Natural killer cell (primary cell): ENCODE measurements at regions not wholly inside any gene's neighbourhood (a gene's known extent, or its start where the extent isn't known, plus 50 kb on each side); places are given as distances from the start of the nearest gene placed in this dataset.

Experiments used
- ATAC-seq, 3 donors: fragments of 150-1000 bp in 2 of 3; fragments of 200-7000 bp in 1 of 3; cut with Tn5 transposase; 1 replicate in 1 of 3; 2 replicates in 2 of 3; pipeline ENCODE4 v1.10.0; 2021; ENCODE audit warnings: mild to moderate bottlenecking in 2 of 3, moderate library complexity in 2 of 3
- DNase-seq, 2 donors: peaks; one replicate each; pipeline versions ENCODE4 v3.0.0 to v3.0.0-alpha.2; 2013 to 2021; ENCODE audit warnings: mixed read lengths in 1 of 2
- H3K27ac ChIP-seq: one replicate; pipeline ENCODE4 v1.5.1; 2013; ENCODE audit warnings: mild to moderate bottlenecking, low read length
- H3K27me3 ChIP-seq: one replicate; pipeline ENCODE4 v1.6.1; 2013; ENCODE audit warnings: low read length; ENCODE audit not compliant: control insufficient read depth, insufficient read depth
- H3K36me3 ChIP-seq: one replicate; pipeline ENCODE4 v1.6.1; 2013; ENCODE audit warnings: low read length; ENCODE audit not compliant: control insufficient read depth, insufficient read depth
- H3K4me1 ChIP-seq: one replicate; pipeline ENCODE4 v1.6.1; 2013; ENCODE audit warnings: low read length; ENCODE audit not compliant: control insufficient read depth, insufficient read depth
- H3K4me3 ChIP-seq: one replicate; pipeline ENCODE4 v1.5.1; 2013; ENCODE audit warnings: low read length
- H3K9me3 ChIP-seq: one replicate; pipeline ENCODE4 v1.6.1; 2013; ENCODE audit warnings: low read length; ENCODE audit not compliant: control insufficient read depth, insufficient read depth
- H3K27ac Mint-ChIP-seq, 2 donors: one replicate each; pipeline ENCODE4 v1.8.0; 2022; ENCODE audit warnings: mild to moderate bottlenecking in 2 of 2, mixed read lengths in 2 of 2, moderate library complexity in 1 of 2
- H3K27me3 Mint-ChIP-seq, 2 donors: one replicate each; pipeline ENCODE4 v1.8.0; 2022; ENCODE audit warnings: low read depth in 2 of 2, mixed read lengths in 2 of 2
- H3K36me3 Mint-ChIP-seq: one replicate; pipeline ENCODE4 v1.8.0; 2022; ENCODE audit warnings: mixed read lengths
- H3K4me1 Mint-ChIP-seq, 2 donors: one replicate each; pipeline ENCODE4 v1.8.0; 2022; ENCODE audit warnings: mixed read lengths in 2 of 2
- H3K4me3 Mint-ChIP-seq: one replicate; pipeline ENCODE4 v1.8.0; 2022; ENCODE audit warnings: mild to moderate bottlenecking, moderate library complexity, mixed read lengths
- H3K9me3 Mint-ChIP-seq, 2 donors: one replicate each; pipeline ENCODE4 v1.8.0; 2022; ENCODE audit warnings: mixed read lengths in 2 of 2
- WGBS: methylation state at CpG from one replicate; pipeline ENCODE4 v1.1.7; 2013; ENCODE audit warnings: missing lambda C conversion rate; ENCODE audit not compliant: insufficient coverage; 5-methylcytosine and 5-hydroxymethylcytosine counted together
- intact Hi-C: fragments of 100-400 bp; cut with micrococcal nuclease; formaldehyde crosslinking; loops from one replicate; pipeline ENCODE4 v1.14.2; 2022
- TF ChIP-seq, protein P1 (sequence below): fragments of 200-600 bp; IDR thresholded peaks from one replicate; pipeline ENCODE4 v1.8.0; 2022; ENCODE audit warnings: antibody characterized with exemption

DNA sequence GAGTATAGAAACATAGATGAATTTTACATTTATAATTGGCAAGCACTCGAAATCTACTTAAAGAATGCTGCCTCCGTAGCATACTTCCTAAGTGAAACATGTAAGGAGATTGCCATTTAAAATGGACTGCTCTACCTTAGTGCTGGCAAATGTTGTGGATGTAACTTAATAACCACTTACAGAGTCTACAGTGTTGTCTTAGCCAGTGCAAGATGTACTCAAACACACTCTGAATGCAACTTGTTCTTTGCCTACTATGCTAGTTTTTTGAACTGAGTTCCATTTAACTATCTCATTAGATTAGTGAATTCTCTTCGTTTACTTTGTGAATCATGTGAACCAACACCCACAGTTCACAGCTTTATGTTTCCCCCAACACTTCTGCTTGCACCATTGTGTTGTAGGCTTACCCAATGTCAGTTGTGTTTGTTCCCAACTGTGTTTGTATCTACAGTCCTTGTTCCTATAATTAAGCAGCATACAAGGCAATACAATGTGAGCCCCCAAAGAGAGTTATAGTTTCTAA lies 345.5 kb upstream of the LYPLAL1 start:
- H3K27me3 Mint-ChIP-seq: no peaks in the 10 kb centered on the region
- H3K36me3 ChIP-seq: no peaks in the 10 kb centered on the region
- no peak overlapping the region for H3K27ac ChIP-seq
- H3K4me3 Mint-ChIP-seq: no peak overlapping the region
- H3K9me3 ChIP-seq: no peaks in the 10 kb centered on the region
- DNase-seq (no peak), ATAC-seq (no peak)
- H3K4me1 ChIP-seq: no peaks in the 10 kb centered on the region
- TF ChIP-seq, protein P1, sequence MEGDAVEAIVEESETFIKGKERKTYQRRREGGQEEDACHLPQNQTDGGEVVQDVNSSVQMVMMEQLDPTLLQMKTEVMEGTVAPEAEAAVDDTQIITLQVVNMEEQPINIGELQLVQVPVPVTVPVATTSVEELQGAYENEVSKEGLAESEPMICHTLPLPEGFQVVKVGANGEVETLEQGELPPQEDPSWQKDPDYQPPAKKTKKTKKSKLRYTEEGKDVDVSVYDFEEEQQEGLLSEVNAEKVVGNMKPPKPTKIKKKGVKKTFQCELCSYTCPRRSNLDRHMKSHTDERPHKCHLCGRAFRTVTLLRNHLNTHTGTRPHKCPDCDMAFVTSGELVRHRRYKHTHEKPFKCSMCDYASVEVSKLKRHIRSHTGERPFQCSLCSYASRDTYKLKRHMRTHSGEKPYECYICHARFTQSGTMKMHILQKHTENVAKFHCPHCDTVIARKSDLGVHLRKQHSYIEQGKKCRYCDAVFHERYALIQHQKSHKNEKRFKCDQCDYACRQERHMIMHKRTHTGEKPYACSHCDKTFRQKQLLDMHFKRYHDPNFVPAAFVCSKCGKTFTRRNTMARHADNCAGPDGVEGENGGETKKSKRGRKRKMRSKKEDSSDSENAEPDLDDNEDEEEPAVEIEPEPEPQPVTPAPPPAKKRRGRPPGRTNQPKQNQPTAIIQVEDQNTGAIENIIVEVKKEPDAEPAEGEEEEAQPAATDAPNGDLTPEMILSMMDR: no peak
- WGBS: 76% methylated on average over 3 of the region's 3 CpGs
- intact Hi-C loops: no loop called here
- no peaks in the 10 kb centered on the region for H3K4me1 Mint-ChIP-seq
- H3K9me3 Mint-ChIP-seq: peaks cover 13 to 17% of the 10 kb centered on the region in 2 donors
- H3K36me3 Mint-ChIP-seq: no peaks in the 10 kb centered on the region
- H3K27me3 ChIP-seq: no peaks in the 10 kb centered on the region
- no peak overlapping the region for H3K27ac Mint-ChIP-seq
- no peak overlapping the region for H3K4me3 ChIP-seq

DNA sequence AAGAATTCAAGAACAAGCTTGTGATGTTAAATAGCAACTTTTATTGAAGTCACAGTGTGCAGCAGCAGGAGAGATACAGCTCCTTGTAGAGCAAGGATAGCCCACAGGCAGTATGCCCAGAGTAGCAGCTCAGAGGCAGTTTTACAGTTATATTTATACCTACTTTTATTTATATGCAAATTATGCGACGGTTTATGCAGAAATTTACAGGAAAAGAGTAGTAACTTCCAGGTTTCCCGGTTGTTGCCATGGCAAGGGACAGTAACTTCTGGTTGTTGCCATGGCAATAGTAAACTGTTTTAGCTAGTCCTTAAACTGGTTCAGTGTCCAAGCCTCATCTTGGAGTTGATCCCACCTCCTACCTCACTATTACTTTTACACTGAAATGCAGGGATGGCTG lies 344.6 kb upstream of the LYPLAL1 start:
- H3K4me3 ChIP-seq: no peak overlapping the region
- no peak for ATAC-seq
- TF ChIP-seq, protein P1: no peak
- H3K27ac ChIP-seq: no peak overlapping the region
- H3K36me3 ChIP-seq: no peaks in the 10 kb centered on the region
- Mint-ChIP-seq H3K36me3 (no peaks in the 10 kb centered on the region), H3K27ac (no peak overlapping the region), H3K27me3 (no peaks in the 10 kb centered on the region), H3K4me1 (no peaks in the 10 kb centered on the region), H3K4me3 (no peak overlapping the region), H3K9me3 (peaks cover 15% of the 10 kb centered on the region in 2 donors)
- DNase-seq: no peak
- intact Hi-C loops: no loop called here
- H3K4me1 ChIP-seq: no peaks in the 10 kb centered on the region
- no peaks in the 10 kb centered on the region for H3K9me3 ChIP-seq
- WGBS: 80% methylated on average over 3 of the region's 3 CpGs
- H3K27me3 ChIP-seq: no peaks in the 10 kb centered on the region

DNA sequence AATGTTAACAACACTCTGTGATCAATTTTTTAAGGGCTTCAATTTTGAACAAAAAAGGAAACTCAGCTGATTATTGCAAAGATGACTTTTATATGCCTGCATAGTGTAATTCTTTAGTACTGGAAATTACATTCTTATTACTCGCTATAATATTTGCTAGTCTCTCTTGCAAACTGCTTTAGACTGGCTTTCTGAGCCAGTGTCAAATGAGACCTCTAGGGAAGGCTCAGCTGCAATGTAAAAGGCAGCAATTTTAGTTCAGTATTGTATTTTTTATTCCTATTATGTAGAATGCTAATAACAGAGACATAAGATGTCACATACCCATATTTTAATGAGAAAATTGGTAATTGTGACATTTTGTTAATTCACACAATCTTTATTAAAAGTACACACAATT lies 338.1 kb upstream of the LYPLAL1 start:
- peaks cover 14 to 18% of the 10 kb centered on the region in 2 donors for H3K9me3 Mint-ChIP-seq
- intact Hi-C loops: no loop called here
- H3K27ac Mint-ChIP-seq: no peak overlapping the region
- DNase-seq: no peak
- H3K36me3 ChIP-seq: no peaks in the 10 kb centered on the region
- H3K27me3 ChIP-seq: no peaks in the 10 kb centered on the region
- TF ChIP-seq, protein P1: no peak
- H3K4me3 Mint-ChIP-seq: no peak overlapping the region
- WGBS: 100% methylated on average over 1 of the region's 1 CpG
- H3K27me3 Mint-ChIP-seq: no peaks in the 10 kb centered on the region
- no peaks in the 10 kb centered on the region for H3K4me1 ChIP-seq
- no peaks in the 10 kb centered on the region for H3K9me3 ChIP-seq
- no peak overlapping the region for H3K27ac ChIP-seq
- no peak for ATAC-seq
- no peaks in the 10 kb centered on the region for H3K36me3 Mint-ChIP-seq
- H3K4me1 Mint-ChIP-seq: no peaks in the 10 kb centered on the region
- H3K4me3 ChIP-seq: no peak overlapping the region

DNA sequence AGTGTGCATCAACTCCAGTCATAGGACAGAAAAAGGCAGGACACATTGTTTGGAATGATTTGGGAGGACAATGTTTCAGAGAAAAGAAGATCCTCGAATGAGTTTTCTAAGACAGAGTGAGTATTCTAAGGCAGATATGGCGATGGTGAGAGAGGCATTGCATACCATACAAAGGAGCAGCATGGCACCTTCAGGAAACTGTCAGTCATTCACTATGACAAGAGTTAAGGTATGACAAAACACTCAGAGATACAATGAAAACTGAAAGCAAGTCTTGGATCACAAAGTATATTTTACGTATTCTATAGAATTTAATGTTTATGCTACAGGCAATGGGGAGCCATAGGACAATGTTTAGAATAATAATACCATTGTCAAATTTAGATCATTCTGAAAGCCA lies 337.4 kb upstream of the LYPLAL1 start:
- Histone ChIP-seq H3K27ac (no peak overlapping the region), H3K4me3 (no peak overlapping the region), H3K4me1 (no peaks in the 10 kb centered on the region), H3K36me3 (no peaks in the 10 kb centered on the region), H3K9me3 (no peaks in the 10 kb centered on the region), H3K27me3 (no peaks in the 10 kb centered on the region)
- no peaks in the 10 kb centered on the region for H3K36me3 Mint-ChIP-seq
- 87% methylated on average over 3 of the region's 3 CpGs for WGBS
- peaks cover 17 to 22% of the 10 kb centered on the region in 2 donors for H3K9me3 Mint-ChIP-seq
- H3K4me3 Mint-ChIP-seq: no peak overlapping the region
- ATAC-seq: no peak
- no peaks in the 10 kb centered on the region for H3K27me3 Mint-ChIP-seq
- no peaks in the 10 kb centered on the region for H3K4me1 Mint-ChIP-seq
- no peak for DNase-seq
- intact Hi-C loops: no loop called here
- TF ChIP-seq, protein P1: no peak
- no peak overlapping the region for H3K27ac Mint-ChIP-seq
